ENCODE measurements at regions not wholly inside any gene's neighbourhood (a gene's known extent, or its start where the extent isn't known, plus 50 kb on each side); places are given as distances from the start of the nearest gene placed in this dataset.

- no peak for TF ChIP-seq EGR1 (IDR thresholded peaks at IDR 0.05; ENCODE audit: low read depth in 2 of 2)
- TF ChIP-seq SP1 (IDR thresholded peaks at IDR 0.05) = no peak
- TF ChIP-seq JUND (IDR thresholded peaks at IDR 0.05) = no peak
- no peak for TF ChIP-seq CTCF (IDR thresholded peaks at IDR 0.05; ENCODE audit: low read depth, low read length, missing input control)
- no peak for TF ChIP-seq YY1 (IDR thresholded peaks at IDR 0.05)
- TF ChIP-seq FOXA1 (IDR thresholded peaks at IDR 0.05) = no peak
- TF ChIP-seq MAX (IDR thresholded peaks at IDR 0.05) = no peak
- TF ChIP-seq HNF4A (conservative IDR thresholded peaks at IDR 0.05) = no peak
- no peak for TF ChIP-seq GABPA (IDR thresholded peaks at IDR 0.05 in 1 of 2, conservative IDR thresholded peaks at IDR 0.05 in 1 of 2)
Observed at GRCh38 chr7:110569486-110570205, 521.3 kb upstream of the LRRN3 start.

Measured in liver (tissue), 3 donors.